ENCODE measurements at regions not wholly inside any gene's neighbourhood (a gene's known extent, or its start where the extent isn't known, plus 50 kb on each side); places are given as distances from the start of the nearest gene placed in this dataset.
"Not testable (repeated sequence)": the region's sequence is repeated elsewhere in the genome, so short reads cannot be mapped to it uniquely, and the experiment has no call there.

DNA sequence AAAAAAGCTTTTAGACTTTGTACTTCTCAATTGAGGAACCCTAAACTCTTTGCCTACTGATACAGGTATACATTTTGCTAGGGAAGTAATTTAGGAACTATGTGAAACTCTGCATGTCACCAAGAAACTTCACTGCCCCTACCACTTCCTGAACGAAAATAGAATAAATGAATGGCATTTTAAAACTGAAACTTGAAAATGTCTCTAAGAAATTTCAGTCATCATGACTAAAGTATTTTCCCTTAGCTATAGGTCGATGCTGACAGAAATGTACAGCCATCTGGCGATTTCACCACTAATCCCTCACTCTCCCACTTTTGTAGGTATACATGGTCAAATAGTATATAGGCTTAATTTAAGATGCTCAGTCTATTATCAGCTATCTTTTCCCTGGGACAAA, 194.9 kb upstream of the SYT10 start:
- peak overlapping the region; percentile 6 for H2AFZ ChIP-seq (ENCODE audit: low read length)
- no peak overlapping the region for H3K18ac ChIP-seq (ENCODE audit: low read length)
- no peak overlapping the region for H3K4me2 ChIP-seq (ENCODE audit: insufficient read depth, low read length, poor library complexity, severe bottlenecking)
- H3K23ac ChIP-seq (ENCODE audit: low read depth, low read length, poor library complexity) = no peak overlapping the region
- H3K79me1 ChIP-seq (ENCODE audit: low read depth, low read length) = no peaks in the 10 kb centered on the region
- H3K27ac ChIP-seq (replicated peaks; ENCODE audit: low read length) = no peak overlapping the region
- H4K8ac ChIP-seq (ENCODE audit: low read depth, low read length) = no peak overlapping the region
- no peak for DNase-seq (ENCODE audit: low spot score)
- no peaks in the 10 kb centered on the region for H3K27me3 ChIP-seq (ENCODE audit: control insufficient read depth in 3 of 3, insufficient read depth in 3 of 3, low read depth in 1 of 3, low read length in 3 of 3)
- H4K91ac ChIP-seq (ENCODE audit: low read depth, low read length, poor library complexity) = no peak overlapping the region
- no peak overlapping the region for H3K4ac ChIP-seq (ENCODE audit: low read length)
- no peak overlapping the region for H2BK12ac ChIP-seq (ENCODE audit: low read length)
- no peak overlapping the region for H3K9ac ChIP-seq (ENCODE audit: low read depth, low read length, poor library complexity)
- no CpG with 5 or more reads among the region's 3 CpGs for WGBS, 2 donors (ENCODE audit: extremely low coverage in 2 of 2, insufficient read length in 2 of 2, insufficient replicate concordance in 1 of 2)
- no peak overlapping the region for H2BK5ac ChIP-seq (ENCODE audit: low read length)
- H3K9me3 ChIP-seq (replicated peaks in 1 of 2; ENCODE audit: control insufficient read depth in 2 of 2, insufficient read depth in 1 of 2, low read depth in 1 of 2, low read length in 2 of 2) = no peaks in the 10 kb centered on the region
- no peaks in the 10 kb centered on the region for H3K4me1 ChIP-seq (ENCODE audit: control insufficient read depth in 2 of 2, insufficient read depth in 1 of 2, low read depth in 1 of 2, low read length in 2 of 2)
- H3K36me3 ChIP-seq (replicated peaks in 1 of 2; ENCODE audit: control insufficient read depth in 2 of 2, insufficient read depth in 2 of 2, low read length in 2 of 2) = no peaks in the 10 kb centered on the region
- no peak overlapping the region for H2BK120ac ChIP-seq (ENCODE audit: low read depth, low read length)
- H2AK5ac ChIP-seq (ENCODE audit: low read depth, low read length) = no peak overlapping the region
- no peak overlapping the region for H2BK15ac ChIP-seq (ENCODE audit: low read length)
- H3K4me3 ChIP-seq (ENCODE audit: low read length in 2 of 2) = no peak overlapping the region
- no peak overlapping the region for H3K14ac ChIP-seq (ENCODE audit: low read length)

DNA sequence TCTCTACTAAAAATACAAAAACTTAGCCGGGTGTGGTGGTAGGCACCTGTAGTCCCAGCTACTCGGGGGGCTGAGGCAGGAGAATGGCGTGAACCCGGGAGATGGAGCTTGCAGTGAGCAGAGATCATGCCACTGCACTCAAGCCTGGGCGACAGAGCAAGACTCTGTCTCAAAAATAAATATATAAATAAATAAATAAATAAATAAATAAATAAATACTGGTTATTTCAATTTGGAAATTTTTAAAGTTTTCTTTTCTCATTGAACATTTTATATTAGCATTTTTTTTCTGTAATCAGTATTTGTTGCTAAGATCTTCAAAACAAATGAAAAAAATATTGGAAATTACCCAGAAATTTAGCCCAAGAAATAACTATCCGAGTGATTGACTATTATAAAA, 197.3 kb upstream of the SYT10 start:
- not testable (repeated sequence) for H3K9ac ChIP-seq (ENCODE audit: low read depth, low read length, poor library complexity); H2BK12ac ChIP-seq (ENCODE audit: low read length); H3K27me3 ChIP-seq (ENCODE audit: control insufficient read depth in 3 of 3, insufficient read depth in 3 of 3, low read depth in 1 of 3, low read length in 3 of 3); H3K23ac ChIP-seq (ENCODE audit: low read depth, low read length, poor library complexity); H3K4me1 ChIP-seq (ENCODE audit: control insufficient read depth in 2 of 2, insufficient read depth in 1 of 2, low read depth in 1 of 2, low read length in 2 of 2); H3K4me3 ChIP-seq (ENCODE audit: low read length in 2 of 2); H2BK120ac ChIP-seq (ENCODE audit: low read depth, low read length); H4K91ac ChIP-seq (ENCODE audit: low read depth, low read length, poor library complexity); H2AK5ac ChIP-seq (ENCODE audit: low read depth, low read length); H3K4me2 ChIP-seq (ENCODE audit: insufficient read depth, low read length, poor library complexity, severe bottlenecking); H3K79me1 ChIP-seq (ENCODE audit: low read depth, low read length); H3K4ac ChIP-seq (ENCODE audit: low read length); H2BK15ac ChIP-seq (ENCODE audit: low read length); H3K9me3 ChIP-seq (replicated peaks in 1 of 2; ENCODE audit: control insufficient read depth in 2 of 2, insufficient read depth in 1 of 2, low read depth in 1 of 2, low read length in 2 of 2); DNase-seq (ENCODE audit: low spot score); H3K36me3 ChIP-seq (replicated peaks in 1 of 2; ENCODE audit: control insufficient read depth in 2 of 2, insufficient read depth in 2 of 2, low read length in 2 of 2); H3K14ac ChIP-seq (ENCODE audit: low read length); H3K27ac ChIP-seq (replicated peaks; ENCODE audit: low read length); H4K8ac ChIP-seq (ENCODE audit: low read depth, low read length); H2AFZ ChIP-seq (ENCODE audit: low read length); H3K18ac ChIP-seq (ENCODE audit: low read length); H2BK5ac ChIP-seq (ENCODE audit: low read length)
- no CpG with 5 or more reads among the region's 6 CpGs for WGBS, 2 donors (ENCODE audit: extremely low coverage in 2 of 2, insufficient read length in 2 of 2, insufficient replicate concordance in 1 of 2)

DNA sequence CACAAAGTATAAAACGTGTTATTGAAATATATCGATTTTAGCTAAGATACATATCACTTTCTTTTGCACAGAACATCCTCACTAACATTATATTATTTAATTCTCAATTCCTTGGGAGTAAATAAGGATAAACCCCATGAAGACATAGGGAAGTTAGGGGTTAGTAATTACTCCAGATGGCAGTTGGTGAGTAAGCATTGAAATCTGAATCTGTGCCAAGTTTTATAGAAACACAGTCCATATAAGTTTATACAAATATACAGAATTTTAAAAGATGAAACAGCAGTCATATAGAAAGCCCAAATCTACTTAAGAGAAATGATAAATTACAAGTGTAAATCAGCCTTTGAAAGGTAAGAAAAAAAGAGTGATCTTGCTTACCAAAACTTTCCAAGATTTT, 200.4 kb upstream of the SYT10 start:
- H2BK120ac ChIP-seq (ENCODE audit: low read depth, low read length) = no peak overlapping the region
- H3K4me3 ChIP-seq (ENCODE audit: low read length in 2 of 2) = no peak overlapping the region
- no peak overlapping the region for H3K9ac ChIP-seq (ENCODE audit: low read depth, low read length, poor library complexity)
- H2BK15ac ChIP-seq (ENCODE audit: low read length) = no peak overlapping the region
- WGBS, 2 donors (ENCODE audit: extremely low coverage in 2 of 2, insufficient read length in 2 of 2, insufficient replicate concordance in 1 of 2) = no CpG with 5 or more reads among the region's 2 CpGs
- no peak overlapping the region for H3K27ac ChIP-seq (replicated peaks; ENCODE audit: low read length)
- H3K36me3 ChIP-seq (replicated peaks in 1 of 2; ENCODE audit: control insufficient read depth in 2 of 2, insufficient read depth in 2 of 2, low read length in 2 of 2) = no peaks in the 10 kb centered on the region
- no peak overlapping the region for H2AFZ ChIP-seq (ENCODE audit: low read length)
- H3K18ac ChIP-seq (ENCODE audit: low read length) = no peak overlapping the region
- H4K8ac ChIP-seq (ENCODE audit: low read depth, low read length) = no peak overlapping the region
- no peak overlapping the region for H3K4me2 ChIP-seq (ENCODE audit: insufficient read depth, low read length, poor library complexity, severe bottlenecking)
- no peak overlapping the region for H2BK12ac ChIP-seq (ENCODE audit: low read length)
- H3K4ac ChIP-seq (ENCODE audit: low read length) = no peak overlapping the region
- no peaks in the 10 kb centered on the region for H3K9me3 ChIP-seq (replicated peaks in 1 of 2; ENCODE audit: control insufficient read depth in 2 of 2, insufficient read depth in 1 of 2, low read depth in 1 of 2, low read length in 2 of 2)
- no peaks in the 10 kb centered on the region for H3K27me3 ChIP-seq (ENCODE audit: control insufficient read depth in 3 of 3, insufficient read depth in 3 of 3, low read depth in 1 of 3, low read length in 3 of 3)
- H2BK5ac ChIP-seq (ENCODE audit: low read length) = no peak overlapping the region
- no peak overlapping the region for H3K14ac ChIP-seq (ENCODE audit: low read length)
- no peak for DNase-seq (ENCODE audit: low spot score)
- no peak overlapping the region for H4K91ac ChIP-seq (ENCODE audit: low read depth, low read length, poor library complexity)
- H3K23ac ChIP-seq (ENCODE audit: low read depth, low read length, poor library complexity) = no peak overlapping the region
- no peaks in the 10 kb centered on the region for H3K79me1 ChIP-seq (ENCODE audit: low read depth, low read length)
- no peaks in the 10 kb centered on the region for H3K4me1 ChIP-seq (ENCODE audit: control insufficient read depth in 2 of 2, insufficient read depth in 1 of 2, low read depth in 1 of 2, low read length in 2 of 2)
- H2AK5ac ChIP-seq (ENCODE audit: low read depth, low read length) = no peak overlapping the region

DNA sequence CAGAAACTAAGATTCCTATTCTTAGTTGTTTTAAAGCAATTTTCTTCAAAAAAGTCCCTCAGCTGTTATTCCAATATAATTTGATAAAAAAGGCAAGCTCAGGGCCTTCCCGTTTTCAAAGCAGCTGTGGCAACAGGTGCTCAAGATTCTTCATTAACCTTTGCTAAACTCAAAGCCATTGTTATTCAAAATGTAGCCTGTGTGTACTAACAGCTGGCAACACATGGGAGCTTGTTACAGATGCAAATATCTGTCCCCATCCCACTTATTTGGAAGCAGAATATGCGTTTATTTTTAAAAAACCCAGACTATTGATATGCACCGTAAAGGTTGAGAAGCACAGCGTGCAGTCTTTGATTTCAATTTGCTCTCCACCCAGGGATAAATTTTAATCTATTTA, 210.4 kb upstream of the SYT10 start:
- WGBS, 2 donors (ENCODE audit: extremely low coverage in 2 of 2, insufficient read length in 2 of 2, insufficient replicate concordance in 1 of 2) = no CpG with 5 or more reads among the region's 4 CpGs
- Histone ChIP-seq H4K91ac (ENCODE audit: low read depth, low read length, poor library complexity) (no peak overlapping the region), H3K18ac (ENCODE audit: low read length) (no peak overlapping the region), H3K79me1 (ENCODE audit: low read depth, low read length) (no peaks in the 10 kb centered on the region), H2BK120ac (ENCODE audit: low read depth, low read length) (no peak overlapping the region), H2AK5ac (ENCODE audit: low read depth, low read length) (no peak overlapping the region), H3K9ac (ENCODE audit: low read depth, low read length, poor library complexity) (no peak overlapping the region), H3K4ac (ENCODE audit: low read length) (no peak overlapping the region), H3K23ac (ENCODE audit: low read depth, low read length, poor library complexity) (no peak overlapping the region), H3K4me3 (ENCODE audit: low read length in 2 of 2) (no peak overlapping the region), H2BK15ac (ENCODE audit: low read length) (no peak overlapping the region), H3K4me1 (ENCODE audit: control insufficient read depth in 2 of 2, insufficient read depth in 1 of 2, low read depth in 1 of 2, low read length in 2 of 2) (no peaks in the 10 kb centered on the region), H3K27ac (replicated peaks; ENCODE audit: low read length) (no peak overlapping the region), H3K27me3 (ENCODE audit: control insufficient read depth in 3 of 3, insufficient read depth in 3 of 3, low read depth in 1 of 3, low read length in 3 of 3) (no peaks in the 10 kb centered on the region), H4K8ac (ENCODE audit: low read depth, low read length) (no peak overlapping the region), H2BK5ac (ENCODE audit: low read length) (no peak overlapping the region), H3K9me3 (replicated peaks in 1 of 2; ENCODE audit: control insufficient read depth in 2 of 2, insufficient read depth in 1 of 2, low read depth in 1 of 2, low read length in 2 of 2) (peaks cover 0 to 3% of the 10 kb centered on the region in 2 donors), H2BK12ac (ENCODE audit: low read length) (no peak overlapping the region), H3K36me3 (replicated peaks in 1 of 2; ENCODE audit: control insufficient read depth in 2 of 2, insufficient read depth in 2 of 2, low read length in 2 of 2) (no peaks in the 10 kb centered on the region), H2AFZ (ENCODE audit: low read length) (no peak overlapping the region), H3K14ac (ENCODE audit: low read length) (no peak overlapping the region), H3K4me2 (ENCODE audit: insufficient read depth, low read length, poor library complexity, severe bottlenecking) (no peak overlapping the region)
- DNase-seq (ENCODE audit: low spot score) = no peak

All from neuronal stem cell (in vitro differentiated cells).